ENCODE measurements at regions not wholly inside any gene's neighbourhood (a gene's known extent, or its start where the extent isn't known, plus 50 kb on each side); places are given as distances from the start of the nearest gene placed in this dataset.

DNA sequence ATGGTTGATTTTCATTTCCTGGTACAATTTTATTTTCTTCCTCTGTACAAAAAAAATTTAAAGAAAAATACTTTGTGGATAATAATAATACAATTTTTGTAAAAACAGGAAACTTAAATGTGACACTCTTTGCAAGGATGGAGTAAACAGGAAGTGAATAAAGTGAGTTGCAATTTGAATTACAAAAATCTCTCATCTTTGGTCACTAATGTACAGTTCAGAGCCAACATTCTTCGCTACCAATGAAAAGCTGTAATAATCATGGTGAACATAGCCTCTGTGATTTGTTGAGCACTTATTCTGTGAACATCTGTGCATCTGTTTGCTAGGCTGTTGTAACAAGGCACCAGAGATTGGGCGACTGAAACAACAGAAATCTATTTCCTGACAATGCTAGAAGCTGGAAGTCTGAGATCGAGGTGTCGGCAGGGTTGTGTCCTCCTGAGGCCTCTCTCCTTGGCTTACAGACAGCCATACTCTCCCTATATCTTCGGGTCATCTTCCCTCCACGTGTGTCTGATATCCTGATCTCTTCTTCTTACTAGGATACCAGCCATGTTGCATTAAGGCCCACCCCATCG lies 295.3 kb upstream of the KLF6 start:
- Histone ChIP-seq H3K9me3 (ENCODE audit: control extremely low read depth in 1 of 3, control insufficient read depth in 2 of 3, insufficient read depth in 1 of 3, low read length in 2 of 3) (no peaks in the 10 kb centered on the region), H3K27ac (ENCODE audit: low read length in 2 of 2) (no peak overlapping the region), H3K79me2 (ENCODE audit: control insufficient read depth, insufficient read depth, low read length) (no peaks in the 10 kb centered on the region), H2AFZ (ENCODE audit: insufficient read depth, low read depth, low read length, poor library complexity, severe bottlenecking) (peak overlapping the region; percentile 18), H3K36me3 (replicated peaks in 1 of 2; ENCODE audit: control extremely low read depth in 1 of 2, control insufficient read depth in 1 of 2, extremely low read depth in 1 of 2, insufficient read depth in 2 of 2, low read length in 1 of 2) (no peaks in the 10 kb centered on the region), H3K9ac (ENCODE audit: low read length) (peak overlapping the region; percentile 2), H3K4me1 (ENCODE audit: control insufficient read depth in 2 of 2, insufficient read depth in 2 of 2, low read length in 2 of 2) (peaks cover 9 to 12% of the 10 kb centered on the region in 2 donors), H3K4me2 (replicated peaks; ENCODE audit: low read depth, low read length, poor library complexity, severe bottlenecking) (no peak overlapping the region), H3K27me3 (replicated peaks in 1 of 4; ENCODE audit: control extremely low read depth in 1 of 4, control insufficient read depth in 3 of 4, insufficient read depth in 4 of 4, low read length in 3 of 4) (no peaks in the 10 kb centered on the region), H3K4me3 (ENCODE audit: control extremely low read depth in 1 of 5, extremely low read depth in 1 of 5, insufficient read depth in 1 of 5, low read depth in 2 of 5, low read length in 4 of 5) (no peak overlapping the region), H4K20me1 (ENCODE audit: control insufficient read depth, insufficient read depth, low read length, poor library complexity, severe bottlenecking) (no peaks in the 10 kb centered on the region)
- DNase-seq (no peak), ATAC-seq (ENCODE audit: low read depth) (no peak)
- CTCF ChIA-PET, result no interaction called here
- intact Hi-C loops (cut with micrococcal nuclease), result no loop called here
- H3K4me1 Mint-ChIP-seq, result peaks cover 15% of the 10 kb centered on the region
- H3K4me3 Mint-ChIP-seq, result no peak overlapping the region
- no peaks in the 10 kb centered on the region for H3K9me3 Mint-ChIP-seq (ENCODE audit: insufficient read depth)
- WGBS (ENCODE audit: insufficient coverage), result 86% methylated on average over 7 of the region's 7 CpGs
- H3K27ac Mint-ChIP-seq, result no peak overlapping the region
- no peaks in the 10 kb centered on the region for H3K27me3 Mint-ChIP-seq
- TF ChIP-seq EZH2 (IDR thresholded peaks at IDR 0.05; ENCODE audit: borderline replicate concordance, insufficient read depth, low read depth, low read length, poor library complexity, severe bottlenecking), result no peak
- TF ChIP-seq, protein P1, sequence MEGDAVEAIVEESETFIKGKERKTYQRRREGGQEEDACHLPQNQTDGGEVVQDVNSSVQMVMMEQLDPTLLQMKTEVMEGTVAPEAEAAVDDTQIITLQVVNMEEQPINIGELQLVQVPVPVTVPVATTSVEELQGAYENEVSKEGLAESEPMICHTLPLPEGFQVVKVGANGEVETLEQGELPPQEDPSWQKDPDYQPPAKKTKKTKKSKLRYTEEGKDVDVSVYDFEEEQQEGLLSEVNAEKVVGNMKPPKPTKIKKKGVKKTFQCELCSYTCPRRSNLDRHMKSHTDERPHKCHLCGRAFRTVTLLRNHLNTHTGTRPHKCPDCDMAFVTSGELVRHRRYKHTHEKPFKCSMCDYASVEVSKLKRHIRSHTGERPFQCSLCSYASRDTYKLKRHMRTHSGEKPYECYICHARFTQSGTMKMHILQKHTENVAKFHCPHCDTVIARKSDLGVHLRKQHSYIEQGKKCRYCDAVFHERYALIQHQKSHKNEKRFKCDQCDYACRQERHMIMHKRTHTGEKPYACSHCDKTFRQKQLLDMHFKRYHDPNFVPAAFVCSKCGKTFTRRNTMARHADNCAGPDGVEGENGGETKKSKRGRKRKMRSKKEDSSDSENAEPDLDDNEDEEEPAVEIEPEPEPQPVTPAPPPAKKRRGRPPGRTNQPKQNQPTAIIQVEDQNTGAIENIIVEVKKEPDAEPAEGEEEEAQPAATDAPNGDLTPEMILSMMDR (IDR thresholded peaks at IDR 0.05), result no peak
- POLR2A ChIA-PET, result no interaction called here

GRCh38 chr10:4079803-4080202 lies 294.8 kb upstream of the KLF6 start:
- H3K9me3 ChIP-seq (ENCODE audit: control extremely low read depth in 1 of 3, control insufficient read depth in 2 of 3, insufficient read depth in 1 of 3, low read length in 2 of 3), result no peaks in the 10 kb centered on the region
- 100% methylated on average over 2 of the region's 5 CpGs for WGBS (ENCODE audit: insufficient coverage)
- Mint-ChIP-seq H3K4me3 (no peak overlapping the region), H3K27ac (no peak overlapping the region), H3K27me3 (no peaks in the 10 kb centered on the region), H3K4me1 (peaks cover 15% of the 10 kb centered on the region), H3K9me3 (ENCODE audit: insufficient read depth) (no peaks in the 10 kb centered on the region)
- H3K27me3 ChIP-seq (replicated peaks in 1 of 4; ENCODE audit: control extremely low read depth in 1 of 4, control insufficient read depth in 3 of 4, insufficient read depth in 4 of 4, low read length in 3 of 4), result no peaks in the 10 kb centered on the region
- no peaks in the 10 kb centered on the region for H3K36me3 ChIP-seq (replicated peaks in 1 of 2; ENCODE audit: control extremely low read depth in 1 of 2, control insufficient read depth in 1 of 2, extremely low read depth in 1 of 2, insufficient read depth in 2 of 2, low read length in 1 of 2)
- no peak overlapping the region for H3K9ac ChIP-seq (ENCODE audit: low read length)
- DNase-seq, result no peak
- TF ChIP-seq EZH2 (IDR thresholded peaks at IDR 0.05; ENCODE audit: borderline replicate concordance, insufficient read depth, low read depth, low read length, poor library complexity, severe bottlenecking), result no peak
- no peaks in the 10 kb centered on the region for H3K79me2 ChIP-seq (ENCODE audit: control insufficient read depth, insufficient read depth, low read length)
- no peak overlapping the region for H3K27ac ChIP-seq (ENCODE audit: low read length in 2 of 2)
- no peak overlapping the region for H2AFZ ChIP-seq (ENCODE audit: insufficient read depth, low read depth, low read length, poor library complexity, severe bottlenecking)
- no peaks in the 10 kb centered on the region for H4K20me1 ChIP-seq (ENCODE audit: control insufficient read depth, insufficient read depth, low read length, poor library complexity, severe bottlenecking)
- no peak for ATAC-seq (ENCODE audit: low read depth)
- H3K4me1 ChIP-seq (ENCODE audit: control insufficient read depth in 2 of 2, insufficient read depth in 2 of 2, low read length in 2 of 2), result peaks cover 9 to 12% of the 10 kb centered on the region in 2 donors
- ChIA-PET CTCF (no interaction called here), POLR2A (interaction anchor here (0.7 kb wide), 1 partner anchor 144 kb away, joined by 4 read pairs; no protein-coding TSS in a partner anchor)
- no peak overlapping the region for H3K4me3 ChIP-seq (ENCODE audit: control extremely low read depth in 1 of 5, extremely low read depth in 1 of 5, insufficient read depth in 1 of 5, low read depth in 2 of 5, low read length in 4 of 5)
- intact Hi-C loops (cut with micrococcal nuclease), result no loop called here
- H3K4me2 ChIP-seq (replicated peaks; ENCODE audit: low read depth, low read length, poor library complexity, severe bottlenecking), result no peak overlapping the region

All from B cell (primary cell).